ENCODE measurements at regions not wholly inside any gene's neighbourhood (a gene's known extent, or its start where the extent isn't known, plus 50 kb on each side); places are given as distances from the start of the nearest gene placed in this dataset.
A peak's percentile ranks its signal among the peaks of the same experiment; 100 is the strongest.

DNA sequence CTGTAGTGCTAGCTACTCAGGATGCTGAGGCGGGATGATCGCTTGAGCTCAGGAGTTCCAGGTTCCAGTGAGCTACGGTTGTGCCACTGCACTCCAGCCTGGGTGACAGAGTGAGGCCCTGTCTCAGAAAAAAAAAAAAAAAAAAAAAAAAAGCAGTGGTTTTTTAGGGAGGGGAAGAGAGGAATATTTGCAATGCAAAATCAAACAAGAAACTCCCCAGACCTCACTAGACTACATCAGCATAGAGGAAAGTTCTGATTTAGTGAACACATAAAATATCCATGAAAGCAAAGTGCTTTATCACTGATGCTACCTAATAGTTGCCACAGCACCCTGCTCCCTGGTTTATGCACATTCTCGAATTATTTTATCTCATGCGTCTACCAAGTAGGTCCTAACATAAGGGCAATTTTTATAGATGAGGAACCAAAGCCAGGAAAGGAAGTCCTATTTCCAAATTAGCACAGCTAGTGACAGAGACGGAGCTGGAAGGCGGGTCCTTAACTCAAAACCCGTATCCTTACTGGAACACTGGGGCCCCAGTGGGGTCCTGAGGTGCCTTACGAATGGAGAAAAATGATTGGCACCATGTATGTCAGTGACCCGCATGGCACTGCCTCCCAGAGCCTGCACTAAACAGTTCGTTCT, 50.7 kb upstream of the GPR157 start:
- Histone ChIP-seq H3K79me2 (ENCODE audit: insufficient read depth, low read length) (peaks cover 100% of the 10 kb centered on the region), H3K9me3 (ENCODE audit: low read depth, low read length) (no peaks in the 10 kb centered on the region), H4K20me1 (ENCODE audit: insufficient read depth, low read length) (peaks cover 53% of the 10 kb centered on the region), H2AFZ (ENCODE audit: low read length) (no peak overlapping the region), H3K4me3 (ENCODE audit: insufficient read depth, low read length) (peak overlapping the region; percentile 83), H3K4me1 (ENCODE audit: insufficient read depth, low read length) (peaks cover 37% of the 10 kb centered on the region), H3K27ac (ENCODE audit: low read depth, low read length) (no peak overlapping the region), H3K36me3 (ENCODE audit: insufficient read depth, low read length) (peaks cover 58% of the 10 kb centered on the region), H3K27me3 (ENCODE audit: insufficient read depth, low read length) (no peaks in the 10 kb centered on the region), H3K4me2 (ENCODE audit: insufficient read depth, low read length) (peak overlapping the region; percentile 89)
- DNase-seq (ENCODE audit: insufficient read length, low spot score, missing footprints), result no peak
- TF ChIP-seq, protein P1, sequence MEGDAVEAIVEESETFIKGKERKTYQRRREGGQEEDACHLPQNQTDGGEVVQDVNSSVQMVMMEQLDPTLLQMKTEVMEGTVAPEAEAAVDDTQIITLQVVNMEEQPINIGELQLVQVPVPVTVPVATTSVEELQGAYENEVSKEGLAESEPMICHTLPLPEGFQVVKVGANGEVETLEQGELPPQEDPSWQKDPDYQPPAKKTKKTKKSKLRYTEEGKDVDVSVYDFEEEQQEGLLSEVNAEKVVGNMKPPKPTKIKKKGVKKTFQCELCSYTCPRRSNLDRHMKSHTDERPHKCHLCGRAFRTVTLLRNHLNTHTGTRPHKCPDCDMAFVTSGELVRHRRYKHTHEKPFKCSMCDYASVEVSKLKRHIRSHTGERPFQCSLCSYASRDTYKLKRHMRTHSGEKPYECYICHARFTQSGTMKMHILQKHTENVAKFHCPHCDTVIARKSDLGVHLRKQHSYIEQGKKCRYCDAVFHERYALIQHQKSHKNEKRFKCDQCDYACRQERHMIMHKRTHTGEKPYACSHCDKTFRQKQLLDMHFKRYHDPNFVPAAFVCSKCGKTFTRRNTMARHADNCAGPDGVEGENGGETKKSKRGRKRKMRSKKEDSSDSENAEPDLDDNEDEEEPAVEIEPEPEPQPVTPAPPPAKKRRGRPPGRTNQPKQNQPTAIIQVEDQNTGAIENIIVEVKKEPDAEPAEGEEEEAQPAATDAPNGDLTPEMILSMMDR (IDR thresholded peaks at IDR 0.05; ENCODE audit: extremely low read depth, low read depth, low read length), result no peak

DNA sequence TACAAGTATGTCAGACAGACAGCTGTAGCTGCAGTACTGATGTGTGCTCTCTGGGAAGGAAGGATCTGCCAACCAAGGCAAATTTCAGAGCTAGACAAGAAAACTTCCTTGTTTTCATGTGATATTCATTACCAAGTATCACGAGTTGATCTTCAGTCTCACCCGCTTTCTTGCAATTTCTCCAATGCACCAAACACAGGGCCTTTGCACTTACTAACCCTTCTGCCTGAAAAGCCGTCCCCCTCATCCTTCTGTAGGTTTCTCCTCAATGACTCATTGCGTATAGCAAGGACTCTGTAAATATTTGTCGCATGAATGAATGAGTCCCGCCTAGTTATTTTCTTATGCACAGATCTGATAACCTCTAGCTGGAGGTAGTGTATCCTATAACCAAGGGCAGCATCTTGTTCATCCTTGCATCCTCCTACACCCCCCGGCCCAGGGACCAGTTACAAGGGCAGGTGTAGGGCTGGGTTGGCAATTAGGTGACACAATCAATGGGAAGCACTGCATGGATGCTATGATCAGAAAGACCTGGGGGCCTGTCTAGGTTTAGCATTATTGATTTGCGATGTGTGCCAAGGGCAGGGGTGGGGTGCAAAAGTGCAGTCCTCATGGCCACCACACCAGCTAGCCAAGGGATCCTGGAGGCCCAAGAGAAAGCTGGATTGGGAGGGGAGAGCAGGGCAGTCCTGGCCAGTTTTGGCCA, 51.4 kb upstream of the GPR157 start:
- Histone ChIP-seq H3K36me3 (ENCODE audit: insufficient read depth, low read length) (peaks cover 53% of the 10 kb centered on the region), H3K4me1 (ENCODE audit: insufficient read depth, low read length) (peaks cover 35% of the 10 kb centered on the region), H3K27me3 (ENCODE audit: insufficient read depth, low read length) (no peaks in the 10 kb centered on the region), H4K20me1 (ENCODE audit: insufficient read depth, low read length) (peaks cover 49% of the 10 kb centered on the region), H3K79me2 (ENCODE audit: insufficient read depth, low read length) (peaks cover 99% of the 10 kb centered on the region), H3K27ac (ENCODE audit: low read depth, low read length) (peak overlapping the region; percentile 87), H2AFZ (ENCODE audit: low read length) (no peak overlapping the region), H3K9me3 (ENCODE audit: low read depth, low read length) (no peaks in the 10 kb centered on the region), H3K4me3 (ENCODE audit: insufficient read depth, low read length) (peak overlapping the region; percentile 83), H3K4me2 (ENCODE audit: insufficient read depth, low read length) (peak overlapping the region; percentile 89)
- TF ChIP-seq, protein P1 (IDR thresholded peaks at IDR 0.05; ENCODE audit: extremely low read depth, low read depth, low read length), result no peak
- peak; percentile 79 for DNase-seq (ENCODE audit: insufficient read length, low spot score, missing footprints)

DNA sequence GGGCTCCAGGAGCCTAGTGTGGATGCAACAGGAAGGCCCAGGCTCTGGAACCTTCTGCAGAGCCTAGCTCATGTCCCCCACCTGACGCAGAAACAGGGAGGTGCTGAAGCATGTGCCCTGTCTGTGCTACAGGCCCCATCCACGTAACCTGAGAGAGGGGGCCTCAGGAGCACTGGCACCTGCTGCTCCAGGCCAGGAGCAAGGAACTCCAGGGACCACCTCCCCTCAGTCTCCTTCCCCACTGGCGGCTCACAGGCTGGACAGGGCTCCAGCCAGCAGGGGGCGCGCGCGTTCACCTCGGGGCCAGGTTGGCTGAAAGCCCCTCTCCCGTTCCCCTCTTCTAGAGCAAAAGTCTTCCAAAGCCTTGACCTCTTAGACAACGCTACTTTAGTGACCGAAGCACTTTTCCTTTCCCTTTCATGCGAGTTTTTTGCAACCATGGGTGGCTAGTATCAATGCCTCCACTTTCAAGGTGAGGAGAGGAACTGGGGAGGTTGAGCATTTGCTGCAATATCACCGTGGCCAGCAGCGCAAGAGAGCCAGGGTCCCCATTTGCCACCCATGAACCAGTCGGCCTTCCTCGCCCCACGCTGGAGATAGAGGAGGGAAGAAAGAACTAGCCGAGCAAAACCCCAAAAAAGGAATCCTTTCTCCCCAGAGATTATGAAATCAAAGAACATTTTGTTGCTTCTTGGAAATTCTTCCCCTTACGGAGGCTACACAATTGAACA, 52.4 kb upstream of the GPR157 start:
- Histone ChIP-seq H3K9me3 (ENCODE audit: low read depth, low read length) (no peaks in the 10 kb centered on the region), H3K79me2 (ENCODE audit: insufficient read depth, low read length) (peaks cover 97% of the 10 kb centered on the region), H3K4me2 (ENCODE audit: insufficient read depth, low read length) (peak overlapping the region; percentile 89), H3K27me3 (ENCODE audit: insufficient read depth, low read length) (no peaks in the 10 kb centered on the region), H3K27ac (ENCODE audit: low read depth, low read length) (peak overlapping the region; percentile 87), H3K4me3 (ENCODE audit: insufficient read depth, low read length) (peak overlapping the region; percentile 83), H3K36me3 (ENCODE audit: insufficient read depth, low read length) (peaks cover 52% of the 10 kb centered on the region), H4K20me1 (ENCODE audit: insufficient read depth, low read length) (peaks cover 44% of the 10 kb centered on the region), H3K4me1 (ENCODE audit: insufficient read depth, low read length) (peaks cover 33% of the 10 kb centered on the region), H2AFZ (ENCODE audit: low read length) (no peak overlapping the region)
- TF ChIP-seq, protein P1 (IDR thresholded peaks at IDR 0.05; ENCODE audit: extremely low read depth, low read depth, low read length), result peak; percentile 96
- peak; percentile 98 for DNase-seq (ENCODE audit: insufficient read length, low spot score, missing footprints)
